ENCODE measurements at regions not wholly inside any gene's neighbourhood (a gene's known extent, or its start where the extent isn't known, plus 50 kb on each side); places are given as distances from the start of the nearest gene placed in this dataset.

DNA sequence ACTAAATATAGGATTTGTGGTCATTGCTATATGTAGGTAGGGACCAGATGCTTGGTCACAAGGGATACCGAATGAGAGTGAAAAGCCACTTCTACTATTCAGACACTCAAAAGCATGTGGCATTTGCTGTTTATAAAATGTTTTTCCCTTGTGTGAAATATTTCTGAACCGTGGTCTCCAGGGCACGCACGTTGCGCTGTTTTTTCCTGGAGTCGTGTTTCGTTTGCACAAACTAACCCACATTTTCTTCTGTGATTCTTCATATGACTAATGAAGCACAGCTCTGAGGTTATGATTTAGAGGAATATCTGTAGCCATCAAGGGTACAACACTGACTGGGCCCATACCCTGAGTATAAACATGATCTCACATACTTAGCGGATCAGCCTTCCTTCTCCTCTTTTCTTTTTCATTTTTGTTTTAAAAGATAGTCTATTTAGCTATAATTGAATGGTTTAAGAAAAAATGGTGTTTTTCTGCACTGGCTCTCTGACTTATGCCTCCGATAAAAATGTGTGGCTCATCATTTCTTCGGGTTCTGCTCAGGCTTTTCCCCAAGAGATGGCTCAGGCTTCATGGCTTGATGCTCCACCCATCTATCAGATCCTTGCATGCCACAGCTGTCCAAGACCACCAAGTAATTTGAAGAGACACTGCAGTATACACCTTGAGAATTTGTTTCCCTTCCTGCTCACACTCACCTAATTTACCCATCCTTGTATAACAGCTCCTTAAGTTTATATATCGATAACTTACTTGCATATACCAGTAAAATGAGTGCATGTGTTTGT lies 59.9 kb upstream of the HBS1L start:
- TF ChIP-seq CTCF (IDR thresholded peaks at IDR 0.05; ENCODE audit: low read length) (no peak), EZH2 (IDR thresholded peaks at IDR 0.05; ENCODE audit: borderline replicate concordance, low read length) (no peak)

Data from OCI-LY1 (cell line).